ENCODE measurements at regions not wholly inside any gene's neighbourhood (a gene's known extent, or its start where the extent isn't known, plus 50 kb on each side); places are given as distances from the start of the nearest gene placed in this dataset.

GRCh38 chr5:91235271-91235694 lies 147.8 kb downstream of the ARRDC3 start:
- DNase-seq, result no peak

- no peak for DNase-seq
Observed at GRCh38 chr5:91232523-91232922, 150.6 kb downstream of the ARRDC3 start.

- no peak for DNase-seq
Observed at GRCh38 chr5:91229031-91229727, 153.9 kb downstream of the ARRDC3 start.

- no peak for DNase-seq
Observed at GRCh38 chr5:91228188-91228587, 154.9 kb downstream of the ARRDC3 start.

GRCh38 chr5:91225848-91226686 lies 157.1 kb downstream of the ARRDC3 start:
- peak; percentile 20 for DNase-seq

GRCh38 chr5:91224969-91225368 lies 158.1 kb downstream of the ARRDC3 start:
- DNase-seq, result no peak

- DNase-seq, result no peak
Observed at GRCh38 chr5:91224456-91224855, 158.7 kb downstream of the ARRDC3 start.

GRCh38 chr5:91223886-91224285 lies 159.2 kb downstream of the ARRDC3 start:
- no peak for DNase-seq

- DNase-seq, result no peak
Observed at GRCh38 chr5:91222482-91222881, 160.6 kb downstream of the ARRDC3 start.

- DNase-seq, result no peak
Observed at GRCh38 chr5:91221917-91222316, 161.2 kb downstream of the ARRDC3 start.

GRCh38 chr5:91219803-91220371 lies 163.2 kb downstream of the ARRDC3 start:
- peak; percentile 65 for DNase-seq

- DNase-seq, result peak; percentile 72
Observed at GRCh38 chr5:91219091-91219802, 163.9 kb downstream of the ARRDC3 start.

- DNase-seq, result no peak
Observed at GRCh38 chr5:91217859-91218258, 165.3 kb downstream of the ARRDC3 start.

- DNase-seq, result no peak
Observed at GRCh38 chr5:91214571-91214970, 168.5 kb downstream of the ARRDC3 start.
